HCT116 (cell line): ENCODE measurements at regions not wholly inside any gene's neighbourhood (a gene's known extent, or its start where the extent isn't known, plus 50 kb on each side); places are given as distances from the start of the nearest gene placed in this dataset.

ENCODE experiments used
- ATAC-seq: fragments of 200-7000 bp; cut with Tn5 transposase; 2 replicates; pipeline ENCODE4 v1.9.1; 2020; ENCODE audit warnings: mild to moderate bottlenecking, moderate library complexity
- BruUV-seq: library from RNA; stranded (reverse); fragments of 400-500 nt; replicated peaks from 2 replicates; lab custom pipeline; 2021; lab: Mats Ljungman, UMichigan
- CTCF ChIA-PET: fragments of 300-600 bp; sonication (Branson Sonifier 250); formaldehyde crosslinking; loops from one replicate; lab custom pipeline; 2021; ENCODE audit warnings: antibody characterized with exemption; lab: Charles Lee
- POLR2A ChIA-PET: fragments of 300-600, 350-600 bp; sonication (Branson Sonifier 250); formaldehyde crosslinking; loops from one replicate; lab custom pipeline; 2021; ENCODE audit warnings: antibody characterized with exemption; lab: Charles Lee
- RAD21 ChIA-PET, 2 experiments: fragments of 300-600 bp; sonication (Branson Sonifier 250); formaldehyde crosslinking; loops; one replicate each; lab custom pipeline; 2023; ENCODE audit warnings: low total read pairs in 2 of 2; ENCODE audit not compliant: uncharacterized antibody in 2 of 2, unreplicated experiment in 2 of 2, low non-redundant PET in 1 of 2; lab: Charles Lee
- DNase-seq: peaks from one replicate; pipeline ENCODE4 v3.0.0-alpha.2; 2010; ENCODE audit warnings: low read depth, low spot score
- H2AFZ ChIP-seq: fragments of 200-600 bp; shearing (Covaris generic), sonication (generic); 2 replicates; pipeline ENCODE4 v1.6.1; 2017; ENCODE audit warnings: low read depth, mixed run types, mixed read lengths, antibody characterized with exemption, low read length; ENCODE audit not compliant: poor library complexity, severe bottlenecking
- H3K27ac ChIP-seq: 2 replicates; pipeline ENCODE4 v1.5.1; 2012; ENCODE audit warnings: low read depth, low read length
- H3K27me3 ChIP-seq: fragments of 200-600 bp; sonication (generic); 2 replicates; pipeline ENCODE4 v1.6.1; 2016; ENCODE audit warnings: mixed run types, low read length, mixed read lengths; ENCODE audit not compliant: insufficient read depth
- H3K36me3 ChIP-seq, 2 experiments: fragments of 200-500 bp in 1 of 2; fragments of 200-600 bp in 1 of 2; sonication (Bioruptor generic) in 1 of 2; sonication (generic) in 1 of 2; 2 replicates each; pipeline versions ENCODE4 v1.5.1 to v1.6.1; 2014 to 2016; ENCODE audit warnings: low read length in 2 of 2, inconsistent platforms in 1 of 2, mixed read lengths in 1 of 2, mixed run types in 1 of 2; ENCODE audit not compliant: insufficient read depth in 2 of 2, control insufficient read depth in 1 of 2
- H3K4me1 ChIP-seq, 2 experiments: fragments of 200-600 bp in 1 of 2; sonication (generic) in 1 of 2; 2 replicates each; pipeline versions ENCODE4 v1.5.1 to v1.6.1; 2012 to 2017; ENCODE audit warnings: low read length in 2 of 2, inconsistent platforms in 1 of 2, mild to moderate bottlenecking in 1 of 2, mixed read lengths in 1 of 2, mixed run types in 1 of 2, moderate library complexity in 1 of 2; ENCODE audit not compliant: insufficient read depth in 2 of 2, control insufficient read depth in 1 of 2
- H3K4me2 ChIP-seq: fragments of 200-600 bp; sonication (generic); 2 replicates; pipeline ENCODE4 v1.6.1; 2017; ENCODE audit warnings: mixed run types, low read length, mixed read lengths
- H3K4me3 ChIP-seq, 2 experiments: fragments of 200-600 bp in 1 of 2; sonication (generic) in 1 of 2; replicated peaks in 1 of 2; 2 replicates each; pipeline ENCODE4 v1.5.1; 2011 to 2016; ENCODE audit warnings: low read length in 2 of 2, control low read depth in 1 of 2, low read depth in 1 of 2, mild to moderate bottlenecking in 1 of 2, mixed read lengths in 1 of 2, mixed run types in 1 of 2
- H3K79me2 ChIP-seq: fragments of 200-600 bp; sonication (generic); 2 replicates; pipeline ENCODE4 v1.6.1; 2017; ENCODE audit warnings: mild to moderate bottlenecking, mixed run types, low read length, moderate library complexity, mixed read lengths; ENCODE audit not compliant: insufficient read depth
- H3K9ac ChIP-seq: fragments of 200-600 bp; sonication (generic); 2 replicates; pipeline ENCODE4 v1.6.1; 2016; ENCODE audit warnings: low read length, mixed read lengths
- H3K9me2 ChIP-seq: fragments of 200-600 bp; sonication (generic), shearing (Covaris generic); 2 replicates; pipeline ENCODE4 v1.6.1; 2017; ENCODE audit warnings: mixed run types, mild to moderate bottlenecking, moderate library complexity; ENCODE audit not compliant: insufficient read depth
- H3K9me3 ChIP-seq, 2 experiments: fragments of 200-500 bp in 1 of 2; fragments of 200-600 bp in 1 of 2; sonication (Bioruptor generic) in 1 of 2; sonication (generic) in 1 of 2; 2 replicates each; pipeline ENCODE4 v1.6.1; 2014 to 2017; ENCODE audit warnings: low read length in 2 of 2, mixed read lengths in 2 of 2, inconsistent platforms in 1 of 2, low read depth in 1 of 2, mild to moderate bottlenecking in 1 of 2, mixed run types in 1 of 2, moderate library complexity in 1 of 2; ENCODE audit not compliant: control insufficient read depth in 1 of 2, insufficient read depth in 1 of 2
- H4K20me1 ChIP-seq: fragments of 200-600 bp; sonication (generic), shearing (Covaris generic); 2 replicates; pipeline ENCODE4 v1.6.1; 2017; ENCODE audit warnings: mixed run types, mild to moderate bottlenecking, moderate library complexity; ENCODE audit not compliant: insufficient read depth
- ATF3 ChIP-seq: IDR thresholded peaks from 2 replicates; pipeline ENCODE4 v1.6.1; 2012
- CEBPB ChIP-seq: IDR thresholded peaks from 2 replicates; pipeline ENCODE4 v1.6.1; 2012; ENCODE audit warnings: low read depth
- ELF1 ChIP-seq: IDR thresholded peaks from 2 replicates; pipeline ENCODE4 v1.6.1; 2012; ENCODE audit warnings: low read depth, borderline replicate concordance
- EZH2phosphoT487 ChIP-seq: fragments of 200-600 bp; IDR thresholded peaks from 2 replicates; pipeline ENCODE4 v1.6.1; 2018; ENCODE audit warnings: antibody characterized with exemption, borderline replicate concordance
- FOSL1 ChIP-seq: IDR thresholded peaks from 2 replicates; pipeline ENCODE4 v1.6.1; 2012; ENCODE audit warnings: low read depth
- JUND ChIP-seq: IDR thresholded peaks from 2 replicates; pipeline ENCODE4 v1.6.1; 2012
- MAX ChIP-seq: IDR thresholded peaks from 2 replicates; pipeline ENCODE4 v1.6.1; 2012
- POLR2AphosphoS5 ChIP-seq: IDR thresholded peaks from 2 replicates; pipeline ENCODE4 v1.6.1; 2011; ENCODE audit warnings: mild to moderate bottlenecking, low read depth, low read length, moderate library complexity
- RAD21 ChIP-seq: IDR thresholded peaks from 2 replicates; pipeline ENCODE4 v1.6.1; 2012; ENCODE audit warnings: low read depth, mild to moderate bottlenecking
- SIN3A ChIP-seq: IDR thresholded peaks from 2 replicates; pipeline ENCODE4 v1.6.1; 2012; ENCODE audit warnings: low read depth
- SRF ChIP-seq: IDR thresholded peaks from 2 replicates; pipeline ENCODE4 v1.6.1; 2012; ENCODE audit warnings: low read depth
- TCF7L2 ChIP-seq: IDR thresholded peaks from 2 replicates; pipeline ENCODE4 v1.7.0; 2011; ENCODE audit warnings: borderline replicate concordance, inconsistent platforms; ENCODE audit not compliant: insufficient read depth, insufficient read length; ENCODE audit errors: extremely low read depth
- YY1 ChIP-seq: IDR thresholded peaks from 2 replicates; pipeline ENCODE4 v1.6.1; 2011; ENCODE audit warnings: low read length, low read depth, moderate library complexity, mild to moderate bottlenecking; ENCODE audit not compliant: insufficient replicate concordance; ENCODE audit errors: extremely low read depth
- ZBTB33 ChIP-seq: IDR thresholded peaks from 2 replicates; pipeline ENCODE4 v1.6.1; 2011; ENCODE audit warnings: mild to moderate bottlenecking, low read length, moderate library complexity; ENCODE audit not compliant: insufficient replicate concordance; ENCODE audit errors: extremely low read depth
- ZNF274 ChIP-seq: fragments of 200-500 bp; sonication (Bioruptor generic); IDR thresholded peaks from 2 replicates; pipeline ENCODE4 v1.6.1; 2014; ENCODE audit warnings: mild to moderate bottlenecking, low read depth, low read length, inconsistent platforms
- intact Hi-C: fragments of 100-400 bp; cut with micrococcal nuclease; formaldehyde crosslinking; loops from 2 replicates; pipeline ENCODE4 v1.10.0; 2022

- no peak overlapping the region for H3K27ac ChIP-seq
- CTCF ChIA-PET, result no interaction called here
- H3K27me3 ChIP-seq, result no peaks in the 10 kb centered on the region
- RAD21 ChIA-PET, result no interaction called here
- no TSS peak for BruUV-seq
- no peaks in the 10 kb centered on the region for H3K36me3 ChIP-seq
- H3K9ac ChIP-seq, result no peak overlapping the region
- no peak overlapping the region for H2AFZ ChIP-seq
- no peaks in the 10 kb centered on the region for H3K4me1 ChIP-seq
- POLR2A ChIA-PET, result no interaction called here
- no peaks in the 10 kb centered on the region for H3K79me2 ChIP-seq
- no peak for DNase-seq
- no peaks in the 10 kb centered on the region for H3K9me2 ChIP-seq
- H4K20me1 ChIP-seq, result no peaks in the 10 kb centered on the region
- H3K4me3 ChIP-seq, result no peak overlapping the region
- TF ChIP-seq JUND (no peak), POLR2AphosphoS5 (no peak), FOSL1 (no peak), ZNF274 (no peak), RAD21 (no peak), YY1 (no peak), SRF (no peak), ZBTB33 (no peak), MAX (no peak), EZH2phosphoT487 (no peak), ELF1 (no peak), SIN3A (no peak), ATF3 (no peak), CEBPB (no peak), TCF7L2 (no peak)
- TF ChIP-seq, all 23 proteins: peak for 0
- no peak overlapping the region for H3K4me2 ChIP-seq
- peaks cover 0 to 3% of the 10 kb centered on the region in 2 experiments; a peak in 1 of 4 replicates for H3K9me3 ChIP-seq
- intact Hi-C loops, result no loop called here
- no peak for ATAC-seq
These were observed 101.1 kb downstream of the HS1BP3 start for GRCh38 chr2:20549691-20550348.
